PC-9 (cell line): ENCODE measurements at regions not wholly inside any gene's neighbourhood (a gene's known extent, or its start where the extent isn't known, plus 50 kb on each side); places are given as distances from the start of the nearest gene placed in this dataset.
"Not testable (repeated sequence)": the region's sequence is repeated elsewhere in the genome, so short reads cannot be mapped to it uniquely, and the experiment has no call there.

Source experiments
- EZH2 ChIP-seq: fragments of 200-600 bp; sonication (generic); IDR thresholded peaks from 2 replicates; pipeline ENCODE4 v1.8.0; 2017; ENCODE audit warnings: antibody characterized with exemption, low read depth
- TF ChIP-seq, protein P1 (sequence below): fragments of 200-600 bp; sonication (generic); conservative IDR thresholded peaks from 2 replicates; pipeline ENCODE4 v1.6.1; 2017; ENCODE audit warnings: mixed run types, antibody characterized with exemption, mild to moderate bottlenecking, moderate library complexity

GRCh38 chr21:15672578-15672977 lies 57.2 kb upstream of the USP25 start:
- TF ChIP-seq, protein P1, sequence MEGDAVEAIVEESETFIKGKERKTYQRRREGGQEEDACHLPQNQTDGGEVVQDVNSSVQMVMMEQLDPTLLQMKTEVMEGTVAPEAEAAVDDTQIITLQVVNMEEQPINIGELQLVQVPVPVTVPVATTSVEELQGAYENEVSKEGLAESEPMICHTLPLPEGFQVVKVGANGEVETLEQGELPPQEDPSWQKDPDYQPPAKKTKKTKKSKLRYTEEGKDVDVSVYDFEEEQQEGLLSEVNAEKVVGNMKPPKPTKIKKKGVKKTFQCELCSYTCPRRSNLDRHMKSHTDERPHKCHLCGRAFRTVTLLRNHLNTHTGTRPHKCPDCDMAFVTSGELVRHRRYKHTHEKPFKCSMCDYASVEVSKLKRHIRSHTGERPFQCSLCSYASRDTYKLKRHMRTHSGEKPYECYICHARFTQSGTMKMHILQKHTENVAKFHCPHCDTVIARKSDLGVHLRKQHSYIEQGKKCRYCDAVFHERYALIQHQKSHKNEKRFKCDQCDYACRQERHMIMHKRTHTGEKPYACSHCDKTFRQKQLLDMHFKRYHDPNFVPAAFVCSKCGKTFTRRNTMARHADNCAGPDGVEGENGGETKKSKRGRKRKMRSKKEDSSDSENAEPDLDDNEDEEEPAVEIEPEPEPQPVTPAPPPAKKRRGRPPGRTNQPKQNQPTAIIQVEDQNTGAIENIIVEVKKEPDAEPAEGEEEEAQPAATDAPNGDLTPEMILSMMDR = not testable (repeated sequence)
- TF ChIP-seq EZH2 = not testable (repeated sequence)
